ENCODE measurements at regions not wholly inside any gene's neighbourhood (a gene's known extent, or its start where the extent isn't known, plus 50 kb on each side); places are given as distances from the start of the nearest gene placed in this dataset.

DNA sequence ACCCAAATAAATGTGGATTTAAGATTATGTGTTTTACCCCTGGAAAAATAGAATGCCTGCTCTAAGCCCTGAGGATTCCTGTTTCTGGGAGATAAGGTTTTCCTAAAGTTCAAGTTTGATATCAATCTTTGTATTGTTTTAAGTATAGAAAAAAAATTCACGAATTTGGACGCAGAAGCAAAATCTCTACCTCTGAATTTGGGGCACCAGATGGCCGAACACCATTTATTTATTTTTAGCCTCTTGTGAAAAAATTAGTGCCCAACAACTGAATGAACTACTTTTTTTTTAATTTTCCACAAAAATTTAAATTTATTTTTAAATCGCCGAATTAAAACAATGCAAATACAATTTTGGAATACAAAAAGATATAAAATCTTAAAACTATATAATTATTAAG lies 128.1 kb upstream of the SP4 start:
- CTCF ChIA-PET: interaction anchor here (1.3 kb wide), 1 partner anchor 30 kb away, joined by 3 read pairs; no protein-coding TSS in a partner anchor
- TF ChIP-seq, protein P1, sequence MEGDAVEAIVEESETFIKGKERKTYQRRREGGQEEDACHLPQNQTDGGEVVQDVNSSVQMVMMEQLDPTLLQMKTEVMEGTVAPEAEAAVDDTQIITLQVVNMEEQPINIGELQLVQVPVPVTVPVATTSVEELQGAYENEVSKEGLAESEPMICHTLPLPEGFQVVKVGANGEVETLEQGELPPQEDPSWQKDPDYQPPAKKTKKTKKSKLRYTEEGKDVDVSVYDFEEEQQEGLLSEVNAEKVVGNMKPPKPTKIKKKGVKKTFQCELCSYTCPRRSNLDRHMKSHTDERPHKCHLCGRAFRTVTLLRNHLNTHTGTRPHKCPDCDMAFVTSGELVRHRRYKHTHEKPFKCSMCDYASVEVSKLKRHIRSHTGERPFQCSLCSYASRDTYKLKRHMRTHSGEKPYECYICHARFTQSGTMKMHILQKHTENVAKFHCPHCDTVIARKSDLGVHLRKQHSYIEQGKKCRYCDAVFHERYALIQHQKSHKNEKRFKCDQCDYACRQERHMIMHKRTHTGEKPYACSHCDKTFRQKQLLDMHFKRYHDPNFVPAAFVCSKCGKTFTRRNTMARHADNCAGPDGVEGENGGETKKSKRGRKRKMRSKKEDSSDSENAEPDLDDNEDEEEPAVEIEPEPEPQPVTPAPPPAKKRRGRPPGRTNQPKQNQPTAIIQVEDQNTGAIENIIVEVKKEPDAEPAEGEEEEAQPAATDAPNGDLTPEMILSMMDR (IDR thresholded peaks at IDR 0.05; ENCODE audit: control extremely low read depth, extremely low read depth, low read depth, missing control alignments): no peak
- DNase-seq (ENCODE audit: extremely low spot score): no peak

DNA sequence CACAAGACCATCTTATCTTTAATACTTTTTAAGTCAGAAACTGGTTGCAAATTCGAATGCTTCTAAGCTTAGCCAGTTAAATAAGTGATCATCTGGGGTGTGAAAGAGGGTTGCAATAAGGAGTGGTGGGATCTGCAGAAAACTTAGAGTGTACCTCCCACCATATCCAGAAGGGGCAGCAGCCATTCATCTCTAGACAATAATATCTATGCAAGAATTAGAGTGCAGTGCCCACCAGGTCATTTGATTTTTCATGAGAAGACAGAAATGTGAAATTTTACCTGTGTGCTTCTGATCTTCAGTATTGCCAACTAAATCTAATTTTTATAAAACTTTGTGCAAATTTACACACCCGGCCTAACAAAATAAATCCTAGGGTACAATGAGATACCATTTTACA lies 127.2 kb upstream of the SP4 start:
- DNase-seq (ENCODE audit: extremely low spot score): no peak
- ChIA-PET CTCF (no interaction called here), POLR2A (no interaction called here)
- TF ChIP-seq, protein P1 (IDR thresholded peaks at IDR 0.05; ENCODE audit: control extremely low read depth, extremely low read depth, low read depth, missing control alignments): no peak

More for the DNA sequence above, 128.1 kb upstream of the SP4 start:
- POLR2A ChIA-PET: no interaction called here

DNA sequence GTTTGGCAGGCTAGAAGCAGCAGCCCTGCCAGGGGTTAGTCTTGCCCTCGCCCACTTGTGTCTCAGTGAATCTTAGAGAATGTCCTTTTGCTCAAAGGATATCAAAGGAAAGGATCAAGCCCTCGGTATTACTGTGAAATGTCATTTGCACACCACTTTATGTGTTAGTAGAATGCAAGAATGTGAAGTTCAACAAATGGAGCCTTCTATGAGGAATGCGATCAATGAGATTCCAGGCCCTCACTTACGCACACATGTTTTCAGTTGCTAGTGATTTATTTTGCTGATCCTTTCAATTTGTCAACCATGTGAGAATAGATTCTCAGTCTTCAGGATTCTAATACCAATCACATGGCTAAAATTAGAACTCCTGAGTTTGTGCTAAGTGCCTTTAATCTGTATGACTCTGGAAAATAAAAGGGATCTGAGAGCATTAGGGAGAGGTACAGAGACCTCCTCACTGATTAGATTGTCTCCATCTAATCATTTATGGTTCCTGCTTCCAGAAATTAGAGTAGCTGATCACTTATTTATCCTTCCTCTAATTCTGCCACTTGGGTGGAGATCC lies 123.0 kb upstream of the SP4 start:
- CTCF ChIA-PET: interaction anchor here (1.3 kb wide), 3 partner anchors 12 to 36 kb away, joined by 3 read pairs; no protein-coding TSS in a partner anchor

DNA sequence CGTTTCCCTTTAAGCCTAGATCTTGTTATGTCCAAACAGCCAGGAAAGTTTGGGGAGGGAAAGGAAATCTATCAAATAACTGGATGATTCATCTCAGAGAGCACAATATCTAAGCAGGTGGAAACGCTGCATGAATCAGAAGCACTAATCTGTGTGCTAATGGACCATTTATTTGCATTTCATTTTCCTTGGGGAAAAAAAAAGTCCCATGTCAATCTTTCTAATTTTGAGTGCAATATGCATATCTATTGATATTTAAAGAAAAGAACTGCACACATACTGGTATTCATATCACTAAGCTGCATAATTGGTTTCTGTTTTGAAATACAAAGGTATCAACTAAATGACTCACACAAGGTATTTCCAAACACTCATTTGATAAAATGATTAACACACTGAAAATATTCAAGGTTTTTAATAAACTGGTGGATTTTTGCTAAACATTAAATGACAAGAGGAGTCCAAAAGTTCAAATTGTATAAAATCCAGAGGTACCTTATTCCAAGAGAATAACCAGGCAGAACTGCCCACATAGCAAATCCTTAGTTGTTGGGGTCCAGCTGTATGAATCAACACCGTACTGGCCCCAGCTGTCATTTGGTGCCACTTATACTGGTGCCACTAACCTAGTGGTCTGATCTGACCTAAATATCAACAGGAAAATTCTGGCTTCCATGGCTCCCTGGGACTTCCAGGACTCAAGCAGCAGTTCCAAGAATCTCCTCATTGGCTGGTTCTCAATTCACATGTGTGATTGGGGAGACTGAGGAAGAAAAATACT lies 122.2 kb upstream of the SP4 start:
- POLR2A ChIA-PET: no interaction called here
- CTCF ChIA-PET: interaction anchor here (1.3 to 1.7 kb wide), 4 partner anchors 11 to 36 kb away, joined by 3 read pairs; no protein-coding TSS in a partner anchor
- no peak for DNase-seq (ENCODE audit: extremely low spot score)
- TF ChIP-seq, protein P1 (IDR thresholded peaks at IDR 0.05; ENCODE audit: control extremely low read depth, extremely low read depth, low read depth, missing control alignments): no peak

More for the DNA sequence above, 123.0 kb upstream of the SP4 start:
- TF ChIP-seq, protein P1 (IDR thresholded peaks at IDR 0.05; ENCODE audit: control extremely low read depth, extremely low read depth, low read depth, missing control alignments): no peak
- DNase-seq (ENCODE audit: extremely low spot score): no peak
- POLR2A ChIA-PET: no interaction called here

DNA sequence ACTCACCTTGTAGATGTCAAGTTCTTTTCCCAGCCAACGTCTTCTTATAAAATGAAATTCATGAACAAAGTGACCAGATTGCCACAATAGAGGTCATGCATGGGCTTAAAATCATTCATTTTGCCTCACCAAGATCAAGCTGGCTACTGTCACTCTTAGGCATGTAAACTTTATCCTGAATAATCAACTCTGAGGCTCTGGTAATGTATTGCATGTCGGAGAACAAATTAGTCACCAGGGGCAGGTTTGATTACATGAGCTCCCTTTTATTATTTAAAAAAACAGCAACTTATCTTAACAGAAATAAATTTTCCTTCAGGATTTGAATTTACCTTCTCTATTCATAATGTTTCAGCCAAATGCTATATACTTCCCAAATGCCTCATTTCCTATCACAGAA lies 112.9 kb upstream of the SP4 start:
- TF ChIP-seq, protein P1 (IDR thresholded peaks at IDR 0.05; ENCODE audit: control extremely low read depth, extremely low read depth, low read depth, missing control alignments): no peak
- ChIA-PET CTCF (no interaction called here), POLR2A (no interaction called here)
- no peak for DNase-seq (ENCODE audit: extremely low spot score)

DNA sequence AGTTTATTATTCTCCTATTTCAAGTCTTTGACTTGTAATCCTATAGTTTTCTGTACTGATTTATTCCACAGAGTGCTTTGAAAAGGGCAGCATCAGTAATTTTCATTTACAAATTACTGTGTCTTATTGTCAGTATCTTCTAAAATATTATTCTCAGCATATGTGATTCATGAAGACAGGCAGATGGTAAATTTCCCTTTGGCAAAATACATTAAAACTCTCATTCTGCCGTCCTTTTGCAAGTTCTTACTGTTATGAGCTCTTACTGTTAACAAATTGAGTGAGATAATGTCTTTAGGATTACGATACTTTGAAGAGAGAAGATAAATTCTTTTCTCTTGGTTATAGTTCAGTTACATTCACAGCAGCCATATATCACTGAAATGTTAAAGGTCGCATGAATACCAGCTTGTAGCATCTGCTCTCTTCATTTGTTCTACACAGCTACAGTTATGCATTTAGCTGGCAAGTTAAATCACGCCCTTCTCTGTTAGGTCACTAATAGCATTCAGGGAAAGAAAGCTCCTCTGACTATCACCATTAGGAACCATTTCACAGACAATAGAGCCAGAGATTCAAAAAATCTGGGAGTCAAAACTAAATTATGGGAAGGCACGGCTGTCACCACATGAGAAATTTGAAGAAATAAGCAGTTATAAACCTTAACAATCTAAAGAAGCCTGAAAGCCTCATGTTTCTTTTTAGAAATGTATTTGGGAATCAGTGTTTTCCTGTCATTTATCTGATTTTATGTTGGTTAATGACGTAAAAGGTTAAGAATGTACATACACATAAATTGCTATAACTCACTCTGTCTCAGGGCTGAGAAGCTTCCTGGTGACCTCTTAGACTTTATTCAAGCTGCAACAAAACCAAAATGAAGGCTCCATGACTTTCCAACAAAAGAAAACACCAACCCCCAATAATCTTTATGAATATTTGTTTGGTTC lies 109.6 kb upstream of the SP4 start:
- no peak for DNase-seq (ENCODE audit: extremely low spot score)
- TF ChIP-seq, protein P1 (IDR thresholded peaks at IDR 0.05; ENCODE audit: control extremely low read depth, extremely low read depth, low read depth, missing control alignments): no peak
- ChIA-PET CTCF (interaction anchor here (1.4 kb wide), 1 partner anchor 56 kb away, joined by 4 read pairs; no protein-coding TSS in a partner anchor), POLR2A (no interaction called here)
